ENCODE measurements at regions not wholly inside any gene's neighbourhood (a gene's known extent, or its start where the extent isn't known, plus 50 kb on each side); places are given as distances from the start of the nearest gene placed in this dataset.

DNA sequence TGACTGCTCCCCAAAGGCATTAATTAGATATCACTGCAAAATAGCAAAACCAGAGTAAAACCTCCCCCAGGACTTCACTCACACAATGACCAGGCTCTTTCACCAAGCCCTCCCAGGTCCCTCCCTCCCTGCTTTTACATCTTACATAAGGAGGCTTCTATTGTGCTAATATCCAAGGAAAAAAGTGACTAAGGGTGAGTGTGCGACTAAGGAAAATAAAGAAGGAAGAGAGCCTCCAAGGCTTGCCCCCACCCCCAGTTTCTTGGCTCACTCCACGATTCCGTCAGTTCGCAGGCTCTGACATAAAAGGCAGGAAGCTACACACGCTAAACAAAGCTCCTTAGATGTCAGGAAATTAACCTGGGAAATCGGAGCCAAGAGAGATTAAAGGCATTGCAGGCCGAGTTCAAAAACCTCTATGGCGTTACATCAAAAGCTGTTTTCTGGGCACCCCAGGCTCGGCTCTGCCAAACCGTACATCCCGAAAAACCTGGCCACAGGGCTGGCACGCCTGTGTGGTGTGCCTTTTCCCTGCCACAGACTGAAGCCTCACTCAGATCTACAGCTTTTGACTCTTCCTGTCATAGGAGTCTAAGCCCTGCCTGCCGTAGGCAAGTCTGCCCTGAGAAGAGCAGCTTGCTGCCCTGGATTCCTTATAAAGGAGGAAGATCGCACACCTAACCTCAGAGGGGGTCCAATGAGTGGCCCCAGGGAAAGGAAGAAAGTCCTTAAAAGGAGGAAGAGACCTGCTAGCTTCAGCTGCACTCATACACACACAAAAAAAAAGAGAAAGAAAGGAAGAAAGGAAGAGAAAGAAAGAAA, 67.0 kb upstream of the SERP2 start:
- H3K4me3 ChIP-seq (ENCODE audit: low read length), result peak overlapping the region; percentile 13; the same call in 1 of the 2 replicates
- DNase-seq (ENCODE audit: low read depth), result peak; percentile 87

DNA sequence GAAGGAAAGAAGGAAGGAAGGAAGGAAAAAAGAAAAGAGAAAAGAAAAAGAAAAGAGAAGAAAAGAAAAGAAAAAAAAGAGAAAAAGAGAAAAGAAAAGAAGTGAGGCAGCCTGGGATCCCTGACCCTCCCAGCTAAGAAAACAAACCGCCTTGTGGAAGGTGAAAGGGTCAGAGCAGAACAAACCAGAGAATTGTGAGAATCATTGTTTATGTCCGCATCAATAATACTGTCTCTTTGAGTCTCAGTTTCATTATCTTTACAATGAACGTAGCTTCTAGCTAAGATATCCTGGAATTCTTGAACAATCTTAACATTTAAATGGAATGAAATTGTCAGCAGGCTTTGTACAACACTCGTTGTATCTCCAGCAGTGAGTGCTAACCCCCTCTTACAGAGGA, 66.4 kb upstream of the SERP2 start:
- H3K4me3 ChIP-seq (ENCODE audit: low read length), result no peak overlapping the region
- no peak for DNase-seq (ENCODE audit: low read depth)
- TF ChIP-seq, protein P1, sequence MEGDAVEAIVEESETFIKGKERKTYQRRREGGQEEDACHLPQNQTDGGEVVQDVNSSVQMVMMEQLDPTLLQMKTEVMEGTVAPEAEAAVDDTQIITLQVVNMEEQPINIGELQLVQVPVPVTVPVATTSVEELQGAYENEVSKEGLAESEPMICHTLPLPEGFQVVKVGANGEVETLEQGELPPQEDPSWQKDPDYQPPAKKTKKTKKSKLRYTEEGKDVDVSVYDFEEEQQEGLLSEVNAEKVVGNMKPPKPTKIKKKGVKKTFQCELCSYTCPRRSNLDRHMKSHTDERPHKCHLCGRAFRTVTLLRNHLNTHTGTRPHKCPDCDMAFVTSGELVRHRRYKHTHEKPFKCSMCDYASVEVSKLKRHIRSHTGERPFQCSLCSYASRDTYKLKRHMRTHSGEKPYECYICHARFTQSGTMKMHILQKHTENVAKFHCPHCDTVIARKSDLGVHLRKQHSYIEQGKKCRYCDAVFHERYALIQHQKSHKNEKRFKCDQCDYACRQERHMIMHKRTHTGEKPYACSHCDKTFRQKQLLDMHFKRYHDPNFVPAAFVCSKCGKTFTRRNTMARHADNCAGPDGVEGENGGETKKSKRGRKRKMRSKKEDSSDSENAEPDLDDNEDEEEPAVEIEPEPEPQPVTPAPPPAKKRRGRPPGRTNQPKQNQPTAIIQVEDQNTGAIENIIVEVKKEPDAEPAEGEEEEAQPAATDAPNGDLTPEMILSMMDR (conservative IDR thresholded peaks at IDR 0.05; ENCODE audit: low read length), result no peak

More for the DNA sequence above, 67.0 kb upstream of the SERP2 start:
- TF ChIP-seq, protein P1 (conservative IDR thresholded peaks at IDR 0.05; ENCODE audit: low read length), result no peak

DNA sequence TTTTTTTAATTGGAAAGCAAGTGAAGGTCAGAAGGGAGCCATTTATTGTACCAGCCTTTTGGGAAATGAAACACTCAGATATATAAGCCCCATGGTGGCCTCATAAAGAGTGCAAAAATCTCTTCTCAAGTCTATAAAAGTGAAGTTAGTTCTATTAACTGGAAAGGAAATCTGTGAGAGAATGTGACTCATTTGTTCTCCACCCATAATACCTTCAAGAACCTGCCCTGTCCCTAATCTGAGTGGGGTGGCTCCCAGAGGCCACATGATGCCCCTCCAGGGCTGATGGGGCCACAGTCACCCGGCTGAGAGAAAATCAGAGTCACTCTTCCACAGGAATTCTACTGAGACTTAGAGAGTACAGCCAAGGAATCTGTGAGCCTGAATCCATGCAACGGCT, 65.8 kb upstream of the SERP2 start:
- no peak overlapping the region for H3K4me3 ChIP-seq (ENCODE audit: low read length)
- TF ChIP-seq, protein P1 (conservative IDR thresholded peaks at IDR 0.05; ENCODE audit: low read length), result no peak
- no peak for DNase-seq (ENCODE audit: low read depth)

DNA sequence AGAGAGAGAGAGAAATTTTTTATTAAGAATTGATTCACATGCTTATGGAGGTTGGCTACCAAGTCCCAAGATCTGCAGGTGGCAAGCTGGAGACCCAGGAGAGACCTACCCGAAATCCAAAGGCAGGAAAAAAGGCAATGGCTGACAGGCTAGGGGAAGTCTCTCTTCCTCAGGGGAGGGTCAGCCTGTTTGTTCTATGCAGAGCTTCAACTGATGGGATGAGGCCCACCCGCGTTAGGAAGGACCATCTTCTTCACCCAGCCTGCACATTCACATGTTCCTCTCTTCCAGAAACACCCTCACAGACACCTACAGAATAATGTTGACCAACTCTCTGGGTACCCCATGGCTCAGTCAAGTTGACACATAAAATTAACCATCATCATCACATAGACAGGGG, 65.3 kb upstream of the SERP2 start:
- TF ChIP-seq, protein P1 (conservative IDR thresholded peaks at IDR 0.05; ENCODE audit: low read length), result no peak
- DNase-seq (ENCODE audit: low read depth), result no peak
- no peak overlapping the region for H3K4me3 ChIP-seq (ENCODE audit: low read length)

DNA sequence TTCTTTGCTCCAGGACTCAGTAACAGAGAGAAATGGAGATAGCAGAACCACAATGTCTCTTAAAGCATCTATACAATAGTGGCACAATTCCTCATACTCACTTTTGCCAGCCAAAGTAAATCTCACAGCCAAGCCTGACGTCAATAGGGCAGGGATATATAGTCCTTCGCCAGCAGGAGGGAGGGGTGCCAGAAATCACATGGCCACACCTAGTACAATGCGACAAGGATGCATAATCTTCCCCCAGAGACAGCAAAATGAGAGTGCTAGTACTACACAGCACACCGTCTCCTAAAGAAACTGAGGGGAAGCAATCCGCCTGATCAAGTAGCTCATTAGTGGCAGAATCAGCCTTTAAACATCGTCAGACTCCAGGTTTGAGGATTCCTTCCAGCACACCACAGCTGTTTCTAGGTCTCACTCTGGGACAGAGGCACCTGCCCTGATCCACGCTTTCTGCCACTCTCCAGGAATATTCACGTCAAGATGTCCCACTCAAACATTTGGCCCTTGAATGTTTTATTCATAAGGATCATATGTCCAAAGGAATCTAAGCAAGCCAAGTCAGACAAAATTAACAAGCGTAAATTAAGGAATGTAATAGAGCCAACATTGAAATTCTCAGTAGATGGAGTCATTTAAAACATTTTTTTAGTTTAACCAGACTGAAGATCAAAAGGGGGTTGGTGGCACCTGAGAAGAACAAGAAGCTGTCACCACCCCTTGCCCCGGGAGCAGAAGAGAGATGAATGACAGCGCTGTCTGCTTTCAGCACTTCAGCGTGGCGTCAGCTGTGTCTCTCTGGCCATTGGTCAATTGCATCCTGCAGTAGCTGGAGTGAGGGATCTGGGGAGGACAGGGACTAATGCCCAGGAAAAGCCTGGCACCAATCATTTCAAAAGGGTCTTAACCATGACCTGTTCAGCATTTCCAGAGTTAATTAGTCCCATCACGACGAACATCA, 63.5 kb upstream of the SERP2 start:
- DNase-seq (ENCODE audit: low read depth), result no peak
- TF ChIP-seq, protein P1 (conservative IDR thresholded peaks at IDR 0.05; ENCODE audit: low read length), result no peak
- no peak overlapping the region for H3K4me3 ChIP-seq (ENCODE audit: low read length)

DNA sequence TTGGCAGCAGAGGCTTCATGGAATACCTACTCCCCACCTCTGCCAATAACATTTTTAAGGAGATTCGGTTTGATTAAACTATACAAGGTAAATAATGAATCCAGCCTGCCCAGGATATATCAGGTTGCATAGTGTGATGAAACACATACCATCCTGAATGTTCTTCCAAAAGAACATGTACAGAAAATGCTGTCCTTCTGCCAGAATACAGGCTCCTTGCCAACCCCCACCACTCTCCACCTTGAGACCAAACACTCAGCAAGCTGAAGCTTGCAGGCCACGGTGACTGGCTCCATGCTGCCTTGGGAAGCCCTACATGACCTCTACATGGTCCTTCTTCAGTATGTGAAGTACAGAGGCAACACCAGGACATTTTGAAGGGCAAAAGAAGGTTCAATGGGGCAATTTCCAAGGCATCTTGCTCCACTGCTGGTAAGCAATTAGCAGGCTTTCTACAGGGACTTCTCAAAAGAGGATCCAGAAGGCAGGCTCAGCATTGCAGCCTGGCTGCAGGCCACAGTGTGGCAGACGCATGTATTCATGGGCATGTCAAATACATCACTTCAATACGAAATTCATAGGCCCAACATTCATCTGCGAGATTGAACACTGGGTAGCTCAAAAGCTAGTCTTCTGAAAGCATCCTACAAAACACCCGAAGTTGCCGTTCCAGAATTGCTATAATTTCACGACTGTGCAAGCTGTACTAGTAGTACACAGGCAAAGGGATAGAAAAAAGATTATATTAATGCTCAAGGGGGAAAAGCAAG, 62.4 kb upstream of the SERP2 start:
- TF ChIP-seq, protein P1 (conservative IDR thresholded peaks at IDR 0.05; ENCODE audit: low read length), result no peak
- peak; percentile 7 for DNase-seq (ENCODE audit: low read depth)
- H3K4me3 ChIP-seq (ENCODE audit: low read length), result no peak overlapping the region

All from AG10803 (cell line).